Caco-2 (cell line): ENCODE measurements at regions not wholly inside any gene's neighbourhood (a gene's known extent, or its start where the extent isn't known, plus 50 kb on each side); places are given as distances from the start of the nearest gene placed in this dataset.
"Not testable (repeated sequence)": the region's sequence is repeated elsewhere in the genome, so short reads cannot be mapped to it uniquely, and the experiment has no call there.

ENCODE experiments used
- BruUV-seq: library from RNA; stranded (reverse); fragments of 400-500 nt; replicated peaks from 2 replicates; lab custom pipeline; 2021; lab: Mats Ljungman, UMichigan
- CTCF ChIA-PET: fragments of 300-600 bp; sonication (Branson Sonifier 250); formaldehyde crosslinking; loops from one replicate; lab custom pipeline; 2022; ENCODE audit warnings: antibody characterized with exemption; lab: Charles Lee
- POLR2A ChIA-PET: fragments of 300-600 bp; sonication (Branson Sonifier 250); formaldehyde crosslinking; loops from one replicate; lab custom pipeline; 2022; ENCODE audit warnings: antibody characterized with exemption; lab: Charles Lee
- DNase-seq, 2 experiments: peaks; one replicate each; pipeline versions ENCODE4 v3.0.0 to v3.0.0-alpha.2; 2020 to 2022
- H3K27me3 ChIP-seq: replicated peaks from 2 replicates; pipeline ENCODE4 v1.6.0; 2011; ENCODE audit warnings: low read length; ENCODE audit not compliant: control insufficient read depth, insufficient read depth
- H3K36me3 ChIP-seq: 2 replicates; pipeline ENCODE4 v1.5.1; 2011; ENCODE audit warnings: low read length; ENCODE audit not compliant: control insufficient read depth, insufficient read depth
- H3K4me1 ChIP-seq: fragments of 250-450 bp; sonication (Bioruptor Pico); 2 replicates; pipeline ENCODE4 v1.5.1; 2020; ENCODE audit warnings: mild to moderate bottlenecking
- H3K4me3 ChIP-seq: 2 replicates; pipeline ENCODE4 v1.5.1; 2011; ENCODE audit warnings: low read depth, mild to moderate bottlenecking, control low read depth, low read length
- H3K9me3 ChIP-seq: fragments of 250-450 bp; sonication (Bioruptor Pico); 2 replicates; pipeline ENCODE4 v1.5.1; 2020; ENCODE audit warnings: mild to moderate bottlenecking, moderate library complexity
- H3K27ac Mint-ChIP-seq: one replicate; pipeline ENCODE4 v1.8.0; 2022; ENCODE audit warnings: mixed read lengths; ENCODE audit not compliant: unreplicated experiment
- H3K27me3 Mint-ChIP-seq: one replicate; pipeline ENCODE4 v1.8.0; 2022; ENCODE audit warnings: mixed read lengths; ENCODE audit not compliant: insufficient read depth, unreplicated experiment
- H3K36me3 Mint-ChIP-seq: one replicate; pipeline ENCODE4 v1.8.0; 2022; ENCODE audit warnings: mild to moderate bottlenecking, mixed read lengths; ENCODE audit not compliant: insufficient read depth, unreplicated experiment
- H3K4me1 Mint-ChIP-seq: one replicate; pipeline ENCODE4 v1.8.0; 2022; ENCODE audit warnings: low read depth, mixed read lengths; ENCODE audit not compliant: unreplicated experiment
- H3K4me3 Mint-ChIP-seq: one replicate; pipeline ENCODE4 v1.8.0; 2022; ENCODE audit warnings: mild to moderate bottlenecking, moderate library complexity, mixed read lengths; ENCODE audit not compliant: unreplicated experiment
- H3K9me3 Mint-ChIP-seq: one replicate; pipeline ENCODE4 v1.8.0; 2022; ENCODE audit warnings: mixed read lengths; ENCODE audit not compliant: unreplicated experiment
- CTCF ChIP-seq, 2 experiments: fragments of 200-600 bp in 1 of 2; IDR thresholded peaks; 1 replicate in 1 of 2; 2 replicates in 1 of 2; pipeline versions ENCODE4 v1.5.1 to v1.8.0; 2011 to 2022; ENCODE audit warnings: antibody characterized with exemption in 1 of 2, control low read depth in 1 of 2, inconsistent platforms in 1 of 2, low read depth in 1 of 2, low read length in 1 of 2, mild to moderate bottlenecking in 1 of 2, moderate library complexity in 1 of 2; ENCODE audit not compliant: insufficient read depth in 1 of 2, severe bottlenecking in 1 of 2, unreplicated experiment in 1 of 2
- intact Hi-C: fragments of 100-400 bp; cut with micrococcal nuclease; formaldehyde crosslinking; loops from one replicate; pipeline ENCODE4 v1.10.0; 2022; ENCODE audit not compliant: unreplicated experiment

- intact Hi-C loops = no loop called here
- Mint-ChIP-seq H3K27me3 (peaks cover 6% of the 10 kb centered on the region), H3K4me1 (no peaks in the 10 kb centered on the region), H3K27ac (no peak overlapping the region), H3K4me3 (no peak overlapping the region), H3K36me3 (peaks cover 5% of the 10 kb centered on the region), H3K9me3 (no peaks in the 10 kb centered on the region)
- no peak for TF ChIP-seq CTCF (IDR thresholded peaks at IDR 0.05; ENCODE audit: insufficient read depth in 1 of 2, low read depth in 1 of 2, low read length in 1 of 2, severe bottlenecking in 1 of 2, unreplicated experiment in 1 of 2)
- Histone ChIP-seq H3K9me3 (no peaks in the 10 kb centered on the region), H3K27me3 (no peaks in the 10 kb centered on the region; the same call in 1 of the 2 replicates), H3K4me3 (no peak overlapping the region), H3K36me3 (no peaks in the 10 kb centered on the region), H3K4me1 (no peaks in the 10 kb centered on the region)
- no TSS peak for BruUV-seq
- no peak for DNase-seq
- POLR2A ChIA-PET = no interaction called here
- CTCF ChIA-PET = no interaction called here
Observed at GRCh38 chr11:87628026-87628580, 547.1 kb downstream of the RAB38 start.

- H3K27me3 ChIP-seq, H3K27me3 Mint-ChIP-seq, H3K36me3 ChIP-seq, H3K4me1 Mint-ChIP-seq, H3K9me3 ChIP-seq, CTCF ChIA-PET, intact Hi-C loops, H3K4me1 ChIP-seq, BruUV-seq, H3K36me3 Mint-ChIP-seq: not testable (repeated sequence)
- Mint-ChIP-seq H3K9me3 (peaks cover 15% of the 10 kb centered on the region), H3K4me3 (peak overlapping the region; percentile 83), H3K27ac (peak overlapping the region; percentile 32)
- POLR2A ChIA-PET = interaction anchor here (0.6 kb wide), 1 partner anchor 51 kb away, joined by 4 read pairs; no protein-coding TSS in a partner anchor
- peak in 1 of 2 experiments; percentile 23 for DNase-seq
- H3K4me3 ChIP-seq = peak overlapping the region; percentile 35
Observed at GRCh38 chr11:87623531-87624365, 551.5 kb downstream of the RAB38 start.

- no peak for TF ChIP-seq CTCF (IDR thresholded peaks at IDR 0.05; ENCODE audit: insufficient read depth in 1 of 2, low read depth in 1 of 2, low read length in 1 of 2, severe bottlenecking in 1 of 2, unreplicated experiment in 1 of 2)
- H3K4me1 ChIP-seq = no peaks in the 10 kb centered on the region
- POLR2A ChIA-PET = no interaction called here
- H3K36me3 ChIP-seq = no peaks in the 10 kb centered on the region
- no peak overlapping the region for H3K4me3 Mint-ChIP-seq
- H3K9me3 Mint-ChIP-seq = peaks cover 9% of the 10 kb centered on the region
- H3K27ac Mint-ChIP-seq = no peak overlapping the region
- no peak overlapping the region for H3K4me3 ChIP-seq
- no peak for DNase-seq
- H3K27me3 Mint-ChIP-seq = peaks cover 19% of the 10 kb centered on the region
- H3K27me3 ChIP-seq = no peaks in the 10 kb centered on the region; the same call in none of the 2 replicates
- CTCF ChIA-PET = no interaction called here
- no peaks in the 10 kb centered on the region for H3K4me1 Mint-ChIP-seq
- no peaks in the 10 kb centered on the region for H3K36me3 Mint-ChIP-seq
- intact Hi-C loops = no loop called here
- H3K9me3 ChIP-seq = no peaks in the 10 kb centered on the region
- BruUV-seq = no TSS peak
Observed at GRCh38 chr11:87616511-87616910, 558.7 kb downstream of the RAB38 start.
